HG02678 (cell line): ENCODE measurements at regions not wholly inside any gene's neighbourhood (a gene's known extent, or its start where the extent isn't known, plus 50 kb on each side); places are given as distances from the start of the nearest gene placed in this dataset.

Source experiments
- ATAC-seq: cut with Tn5 transposase; IDR thresholded peaks from one replicate; pipeline ENCODE4 v1.9.1; 2021; ENCODE audit warnings: mild to moderate bottlenecking, moderate library complexity; ENCODE audit not compliant: unreplicated experiment

DNA sequence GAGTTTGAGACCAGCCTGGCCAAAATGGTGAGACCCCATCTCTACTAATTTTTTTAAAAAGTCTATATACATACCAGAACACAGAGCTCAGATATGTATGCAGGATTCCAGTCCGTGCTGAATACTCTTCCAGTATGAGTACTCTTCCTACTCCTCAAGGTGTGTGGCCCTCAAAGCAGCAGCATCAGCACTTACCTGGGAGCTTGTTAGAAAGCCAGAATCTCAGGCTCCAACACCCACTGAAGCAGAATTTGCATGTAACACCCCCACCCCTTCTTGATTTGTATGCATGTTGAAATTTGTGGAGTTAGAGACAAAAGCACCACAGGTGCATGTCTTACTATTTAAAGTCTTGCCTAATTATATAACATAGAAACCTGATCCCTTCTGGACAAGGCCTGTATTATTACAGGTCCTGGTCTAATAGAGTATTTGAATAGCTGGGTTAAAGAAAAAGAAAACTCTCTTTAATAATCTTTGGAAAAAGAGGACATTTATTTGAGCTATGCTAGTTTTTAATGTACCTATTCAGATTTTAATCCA lies 50.3 kb upstream of the NFE2L2 start:
- ATAC-seq, result no peak

- ATAC-seq, result no peak
Measured at GRCh38 chr2:177315364-177315763, 50.8 kb upstream of the NFE2L2 start.

DNA sequence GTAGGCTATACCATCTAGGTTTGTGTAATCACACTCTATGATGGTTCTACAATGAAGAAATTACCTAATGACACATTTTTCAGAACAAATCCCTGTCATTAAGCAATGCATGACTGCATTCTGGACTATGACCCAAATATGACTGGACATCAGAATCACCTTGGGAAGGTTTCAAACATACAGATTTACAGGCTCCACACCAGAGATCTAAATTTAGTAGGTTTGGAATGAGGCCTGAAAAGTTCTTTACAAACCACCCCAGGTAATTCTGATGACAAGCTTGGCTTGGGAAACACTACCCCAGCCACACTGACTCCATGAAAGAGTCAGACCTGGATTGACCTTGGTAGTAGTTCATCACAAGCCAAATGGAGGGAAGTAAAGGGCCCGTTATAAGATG lies 52.2 kb upstream of the NFE2L2 start:
- no peak for ATAC-seq

DNA sequence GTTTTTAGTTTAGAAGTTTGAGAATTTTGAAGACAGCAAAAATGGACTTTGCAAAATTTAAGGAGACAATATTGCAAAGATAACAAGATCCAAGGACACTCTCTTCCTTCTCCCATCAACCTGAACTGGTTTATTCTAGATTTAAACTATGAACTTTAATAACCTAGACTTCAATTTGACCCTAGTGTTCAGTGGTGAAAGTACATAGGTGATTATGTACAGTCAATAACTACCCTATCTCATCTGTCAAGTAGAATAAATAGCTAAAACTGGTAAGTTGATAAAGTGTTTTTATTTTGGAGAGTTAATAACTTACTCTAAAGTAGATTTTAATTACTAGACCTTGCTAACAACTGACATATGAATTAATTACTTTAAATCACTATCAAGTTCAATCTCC lies 52.9 kb upstream of the NFE2L2 start:
- ATAC-seq, result no peak

- no peak for ATAC-seq
Measured at GRCh38 chr2:177317857-177318256, 53.3 kb upstream of the NFE2L2 start.

- no peak for ATAC-seq
Measured at GRCh38 chr2:177318613-177319012, 54.1 kb upstream of the NFE2L2 start.

- ATAC-seq, result no peak
Measured at GRCh38 chr2:177320596-177320995, 56.1 kb upstream of the NFE2L2 start.

DNA sequence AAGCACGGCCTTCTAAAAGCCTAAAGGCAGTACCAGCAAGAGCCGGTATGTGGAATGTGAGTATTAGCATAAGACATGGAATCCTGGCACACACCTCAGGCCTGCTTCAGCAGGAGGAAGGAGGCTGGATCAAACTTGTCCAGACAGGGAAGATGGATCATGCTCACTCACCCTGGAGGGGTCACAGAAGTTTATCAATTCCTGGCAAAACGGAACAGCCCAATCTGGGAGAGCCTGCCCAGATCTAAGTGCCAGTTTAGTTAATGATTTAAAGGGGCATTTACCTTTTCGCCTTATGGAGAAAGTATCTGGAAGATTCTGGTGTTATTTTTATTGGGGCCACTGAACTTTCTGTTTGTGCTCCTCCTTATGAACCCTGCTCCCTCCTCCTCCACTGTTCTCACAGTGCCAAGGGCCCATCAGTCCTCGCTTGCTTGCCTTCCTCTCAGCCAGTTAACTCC lies 58.3 kb upstream of the NFE2L2 start:
- ATAC-seq, result no peak

DNA sequence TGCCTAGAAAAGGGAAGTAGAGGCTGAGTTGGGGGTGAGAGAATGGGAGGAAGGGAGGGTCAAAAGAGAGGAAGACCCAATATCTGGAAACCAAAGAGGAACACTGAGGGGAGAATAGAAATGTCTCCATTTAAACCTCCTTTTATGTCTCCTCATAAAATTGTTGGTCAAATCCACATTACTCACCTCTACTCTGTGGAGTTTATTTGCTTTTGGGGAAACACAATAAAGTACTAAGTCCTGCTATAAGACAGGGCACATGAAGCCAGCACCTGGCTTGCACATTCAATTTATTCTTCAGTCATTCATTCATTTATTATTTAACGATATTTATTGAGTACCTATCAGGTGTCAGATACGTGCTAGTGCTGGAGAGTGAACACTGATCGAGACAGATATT lies 60.3 kb upstream of the NFE2L2 start:
- ATAC-seq, result no peak

- peak; percentile 64 for ATAC-seq
Measured at GRCh38 chr2:177325554-177325953, 61.0 kb upstream of the NFE2L2 start.

- peak; percentile 35 for ATAC-seq
Measured at GRCh38 chr2:177326005-177326404, 61.5 kb upstream of the NFE2L2 start.

DNA sequence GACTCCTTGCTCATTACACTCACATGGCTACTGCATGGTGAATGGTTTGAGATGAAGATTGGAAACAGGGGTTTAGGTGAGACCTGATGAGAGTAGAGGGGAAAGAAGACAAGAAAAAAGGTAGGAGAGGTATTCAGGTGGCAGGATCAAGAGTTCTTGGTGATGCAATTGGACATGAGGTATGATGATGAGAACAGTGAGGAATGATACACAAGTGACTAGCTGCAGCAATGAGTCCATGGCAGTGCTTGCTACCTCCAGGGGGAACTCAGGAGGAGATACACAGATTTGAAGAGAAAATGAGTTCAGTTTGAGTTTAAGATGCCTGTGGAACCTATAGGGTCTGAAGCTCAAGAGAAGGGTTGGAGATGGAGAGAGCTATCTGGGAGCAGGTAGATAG lies 62.1 kb upstream of the NFE2L2 start:
- ATAC-seq, result no peak

- no peak for ATAC-seq
Measured at GRCh38 chr2:177327009-177327408, 62.5 kb upstream of the NFE2L2 start.

- ATAC-seq, result no peak
Measured at GRCh38 chr2:177328056-177328455, 63.5 kb upstream of the NFE2L2 start.

DNA sequence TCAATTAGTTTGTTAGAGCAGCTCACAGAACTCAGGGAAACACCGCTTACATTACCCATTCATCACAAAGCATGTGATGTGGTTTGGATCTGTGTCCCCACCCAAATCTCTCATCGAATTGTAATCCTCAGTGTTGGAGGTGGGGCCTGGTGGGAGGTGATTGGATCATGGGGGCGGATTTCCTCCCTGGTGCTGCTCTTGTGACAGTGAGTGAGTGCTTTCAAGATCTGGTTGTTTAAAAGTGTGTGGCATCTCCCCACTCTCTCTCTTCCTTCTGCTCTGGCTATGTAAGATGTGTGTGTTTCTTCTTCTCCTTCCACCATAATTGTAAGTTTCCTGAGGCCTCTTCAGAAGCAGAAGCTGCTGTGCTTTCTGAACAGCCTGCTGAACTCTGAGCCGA lies 63.5 kb upstream of the AGPS start:
- no peak for ATAC-seq

DNA sequence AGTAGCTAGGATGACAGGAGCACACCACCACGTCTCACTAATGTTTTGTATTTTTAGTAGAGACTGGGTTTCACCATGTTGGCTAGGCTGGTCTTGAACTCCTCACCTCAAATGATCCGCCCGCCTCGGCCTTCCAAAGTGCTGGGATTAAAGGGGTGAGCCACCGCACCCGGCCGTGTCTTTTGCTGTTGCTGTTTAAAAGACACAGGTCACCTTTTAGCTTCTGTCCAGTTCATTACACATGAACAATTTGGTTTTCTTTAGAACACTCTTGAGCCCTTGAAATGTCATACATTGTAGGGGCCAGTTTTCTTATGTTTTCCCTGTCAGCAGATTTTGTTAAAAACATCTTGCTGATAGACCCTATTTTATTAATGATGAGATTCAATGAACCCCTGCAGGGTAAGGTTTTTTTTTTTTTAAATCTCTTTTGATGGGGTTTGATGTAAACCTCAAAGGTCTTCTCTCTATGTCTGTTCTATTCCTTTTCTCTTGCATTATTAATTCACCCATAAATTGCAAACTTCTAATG lies 61.0 kb upstream of the AGPS start:
- no peak for ATAC-seq

GRCh38 chr2:177332026-177332991 lies 60.3 kb upstream of the AGPS start:
- peak; percentile 86 for ATAC-seq

- no peak for ATAC-seq
Measured at GRCh38 chr2:177332992-177333388, 59.6 kb upstream of the AGPS start.

- ATAC-seq, result peak; percentile 57
Measured at GRCh38 chr2:177334940-177335543, 57.5 kb upstream of the AGPS start.

- ATAC-seq, result no peak
Measured at GRCh38 chr2:177335917-177336450, 56.6 kb upstream of the AGPS start.

- no peak for ATAC-seq
Measured at GRCh38 chr2:177338177-177338721, 54.3 kb upstream of the AGPS start.
